ENCODE measurements at regions not wholly inside any gene's neighbourhood (a gene's known extent, or its start where the extent isn't known, plus 50 kb on each side); places are given as distances from the start of the nearest gene placed in this dataset.
"Not testable (repeated sequence)": the region's sequence is repeated elsewhere in the genome, so short reads cannot be mapped to it uniquely, and the experiment has no call there.

DNA sequence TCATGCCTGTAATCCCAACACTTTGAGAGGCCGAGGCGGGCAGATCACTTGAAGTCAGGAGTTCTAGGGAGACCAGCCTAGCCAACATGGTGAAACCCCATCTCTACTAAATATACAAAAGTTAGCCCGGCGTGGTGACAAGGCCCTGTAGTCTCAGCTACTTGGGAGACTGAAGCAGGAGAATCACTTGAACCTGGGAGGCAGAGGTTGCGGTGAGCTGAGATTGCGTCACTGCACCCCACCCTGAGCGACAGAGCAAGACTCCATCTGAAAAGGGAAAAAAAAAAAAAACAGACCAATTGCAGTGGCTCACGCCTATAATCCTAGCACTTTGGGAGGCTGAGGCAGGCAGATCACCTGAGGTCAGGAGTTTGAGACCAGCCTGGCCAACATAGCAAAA, 90.4 kb downstream of the TEX51 start:
- H3K4ac ChIP-seq (replicated peaks; ENCODE audit: insufficient read length, low read depth, low read length); DNase-seq (ENCODE audit: low read depth in 1 of 2, low spot score in 2 of 2); POLR2A ChIA-PET (ENCODE audit: partially characterized antibody); H4K8ac ChIP-seq (ENCODE audit: extremely low read depth, insufficient read depth, low read length); H3K79me1 ChIP-seq (ENCODE audit: low read depth, low read length); H3K4me3 ChIP-seq (ENCODE audit: extremely low read depth in 1 of 4, insufficient read depth in 2 of 4, low read depth in 3 of 4, low read length in 4 of 4); H2BK15ac ChIP-seq (ENCODE audit: low read length); H3K4me1 ChIP-seq (replicated peaks in 1 of 4; ENCODE audit: control insufficient read depth in 3 of 4, insufficient read depth in 4 of 4, low read length in 3 of 4); H3K4me2 ChIP-seq (ENCODE audit: insufficient read depth in 1 of 2, low read depth in 2 of 2, low read length in 2 of 2); H3K36me3 ChIP-seq (ENCODE audit: control insufficient read depth in 2 of 4, insufficient read depth in 4 of 4, low read length in 3 of 4); H2BK120ac ChIP-seq (replicated peaks; ENCODE audit: low read depth, low read length); H3K27ac ChIP-seq (ENCODE audit: low read depth, low read length); H3K18ac ChIP-seq (ENCODE audit: extremely low read depth, low read length); H2AK5ac ChIP-seq (ENCODE audit: low read depth, low read length); H2BK5ac ChIP-seq (ENCODE audit: low read depth, low read length); H3K56ac ChIP-seq (replicated peaks; ENCODE audit: insufficient read length, low read depth, low read length); H2BK12ac ChIP-seq (ENCODE audit: low read depth, low read length); H4K91ac ChIP-seq (replicated peaks; ENCODE audit: insufficient read length, low read length); H4K20me1 ChIP-seq (replicated peaks in 1 of 2; ENCODE audit: control insufficient read depth in 1 of 2, insufficient read depth in 2 of 2, low read length in 2 of 2); H3K9ac ChIP-seq (replicated peaks in 1 of 4; ENCODE audit: extremely low read depth in 1 of 4, low read depth in 3 of 4, low read length in 3 of 4); H2AFZ ChIP-seq (ENCODE audit: low read length); H3K79me2 ChIP-seq (ENCODE audit: control insufficient read depth in 1 of 2, insufficient read depth in 2 of 2, low read length in 2 of 2); H2BK20ac ChIP-seq (ENCODE audit: low read length); H3K27me3 ChIP-seq (replicated peaks in 1 of 4; ENCODE audit: control insufficient read depth in 3 of 4, extremely low read depth in 1 of 4, insufficient read depth in 3 of 4, low read length in 3 of 4); H4K5ac ChIP-seq (ENCODE audit: insufficient read length, low read depth, low read length); FAIRE-seq; H3K9me3 ChIP-seq (ENCODE audit: insufficient read depth in 2 of 2, low read depth in 1 of 2, low read length in 1 of 2); H3K14ac ChIP-seq (ENCODE audit: insufficient read length); H3K23ac ChIP-seq (ENCODE audit: insufficient read length); H3K23me2 ChIP-seq (ENCODE audit: low read depth, low read length): not testable (repeated sequence)
- WGBS, 2 experiments (ENCODE audit: extremely low coverage in 1 of 2, insufficient coverage in 1 of 2, insufficient read length in 1 of 2, insufficient replicate concordance in 2 of 2, low coverage in 1 of 2, low lambda C conversion rate in 2 of 2, missing lambda C conversion rate in 1 of 2): 90% methylated on average over 8 of the region's 8 CpGs; no CpG with 5 or more reads in 1 of the 2 experiments
- 0 out of 2 replicates have a peak, but pooled peaks have one; percentile 2 for TF ChIP-seq CEBPB (IDR thresholded peaks at IDR 0.05; ENCODE audit: low read depth, low read length)
- CTCF ChIA-PET (ENCODE audit: partially characterized antibody): interaction anchor here (0.6 to 1.3 kb wide), 3 partner anchors 13 to 1001 kb away, joined by 3 to 5 read pairs (median 3); no protein-coding TSS in a partner anchor

Measured in H1 (cell line).